ENCODE measurements at regions not wholly inside any gene's neighbourhood (a gene's known extent, or its start where the extent isn't known, plus 50 kb on each side); places are given as distances from the start of the nearest gene placed in this dataset.

DNA sequence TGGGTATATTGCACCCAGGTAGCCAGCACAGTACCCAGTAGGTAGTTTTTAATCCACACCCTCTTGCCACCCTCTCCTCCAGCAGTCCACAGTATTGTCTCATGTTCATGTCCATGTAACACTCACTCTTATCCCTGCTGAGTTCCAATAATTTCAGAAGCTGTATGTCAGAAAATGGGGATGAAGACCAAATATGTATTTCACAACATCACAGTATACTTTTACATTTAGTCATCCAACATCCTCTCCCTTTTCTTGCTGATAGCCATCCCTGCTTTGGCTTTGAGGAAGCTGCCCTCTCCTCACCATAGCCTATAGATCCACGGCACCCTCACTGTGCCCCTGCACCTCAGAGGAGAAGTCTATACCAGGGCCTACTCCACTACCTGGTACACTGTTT lies 126.0 kb upstream of the LDB2 start:
- no peaks in the 10 kb centered on the region for H3K27me3 ChIP-seq (ENCODE audit: insufficient read depth)
- Mint-ChIP-seq H3K27me3 (ENCODE audit: insufficient read depth, low read depth, poor library complexity) (no peaks in the 10 kb centered on the region), H3K36me3 (ENCODE audit: low read depth) (no peaks in the 10 kb centered on the region; the same call in 1 of the 3 replicates), H3K9me3 (no peaks in the 10 kb centered on the region; the same call in none of the 3 replicates), H3K27ac (no peak overlapping the region), H3K4me3 (no peak overlapping the region), H3K4me1 (peaks cover 13% of the 10 kb centered on the region)
- DNase-seq (ENCODE audit: low spot score), result no peak
- no peak overlapping the region for H3K4me3 ChIP-seq
- 0 out of 2 replicates have a peak overlapping the region, but pooled peaks have one; percentile 38 for H2AFZ ChIP-seq
- no peaks in the 10 kb centered on the region for H4K20me1 ChIP-seq (replicated peaks; ENCODE audit: insufficient read depth)
- peaks cover 20% of the 10 kb centered on the region for H3K9me2 ChIP-seq (ENCODE audit: insufficient read depth)
- no peaks in the 10 kb centered on the region for H3K36me3 ChIP-seq (ENCODE audit: insufficient read depth)
- no peak overlapping the region for H3K27ac ChIP-seq (ENCODE audit: low read depth)
- H3K4me1 ChIP-seq (ENCODE audit: insufficient read depth), result no peaks in the 10 kb centered on the region
- TF ChIP-seq NANOG (IDR thresholded peaks at IDR 0.05; ENCODE audit: borderline replicate concordance), result no peak
- TF ChIP-seq, protein P1, sequence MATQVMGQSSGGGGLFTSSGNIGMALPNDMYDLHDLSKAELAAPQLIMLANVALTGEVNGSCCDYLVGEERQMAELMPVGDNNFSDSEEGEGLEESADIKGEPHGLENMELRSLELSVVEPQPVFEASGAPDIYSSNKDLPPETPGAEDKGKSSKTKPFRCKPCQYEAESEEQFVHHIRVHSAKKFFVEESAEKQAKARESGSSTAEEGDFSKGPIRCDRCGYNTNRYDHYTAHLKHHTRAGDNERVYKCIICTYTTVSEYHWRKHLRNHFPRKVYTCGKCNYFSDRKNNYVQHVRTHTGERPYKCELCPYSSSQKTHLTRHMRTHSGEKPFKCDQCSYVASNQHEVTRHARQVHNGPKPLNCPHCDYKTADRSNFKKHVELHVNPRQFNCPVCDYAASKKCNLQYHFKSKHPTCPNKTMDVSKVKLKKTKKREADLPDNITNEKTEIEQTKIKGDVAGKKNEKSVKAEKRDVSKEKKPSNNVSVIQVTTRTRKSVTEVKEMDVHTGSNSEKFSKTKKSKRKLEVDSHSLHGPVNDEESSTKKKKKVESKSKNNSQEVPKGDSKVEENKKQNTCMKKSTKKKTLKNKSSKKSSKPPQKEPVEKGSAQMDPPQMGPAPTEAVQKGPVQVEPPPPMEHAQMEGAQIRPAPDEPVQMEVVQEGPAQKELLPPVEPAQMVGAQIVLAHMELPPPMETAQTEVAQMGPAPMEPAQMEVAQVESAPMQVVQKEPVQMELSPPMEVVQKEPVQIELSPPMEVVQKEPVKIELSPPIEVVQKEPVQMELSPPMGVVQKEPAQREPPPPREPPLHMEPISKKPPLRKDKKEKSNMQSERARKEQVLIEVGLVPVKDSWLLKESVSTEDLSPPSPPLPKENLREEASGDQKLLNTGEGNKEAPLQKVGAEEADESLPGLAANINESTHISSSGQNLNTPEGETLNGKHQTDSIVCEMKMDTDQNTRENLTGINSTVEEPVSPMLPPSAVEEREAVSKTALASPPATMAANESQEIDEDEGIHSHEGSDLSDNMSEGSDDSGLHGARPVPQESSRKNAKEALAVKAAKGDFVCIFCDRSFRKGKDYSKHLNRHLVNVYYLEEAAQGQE (IDR thresholded peaks at IDR 0.05; ENCODE audit: unreplicated experiment), result no peak
- TF ChIP-seq CREB1 (CRISPR knock-in tag; IDR thresholded peaks at IDR 0.05; ENCODE audit: low read depth), result no peak
- TF ChIP-seq ZNF331 (CRISPR knock-in tag; IDR thresholded peaks at IDR 0.05; ENCODE audit: low read depth), result no peak
- TF ChIP-seq EZH2 (IDR thresholded peaks at IDR 0.05; ENCODE audit: low read depth, unreplicated experiment), result no peak
- no peak for TF ChIP-seq JUNB (IDR thresholded peaks at IDR 0.05; ENCODE audit: unreplicated experiment)
- no peaks in the 10 kb centered on the region for H3K79me2 ChIP-seq (replicated peaks; ENCODE audit: insufficient read depth)
- no peak for ATAC-seq
- H3F3A ChIP-seq (replicated peaks; ENCODE audit: low read depth), result no peaks in the 10 kb centered on the region
- H3K4me2 ChIP-seq, result no peak overlapping the region

DNA sequence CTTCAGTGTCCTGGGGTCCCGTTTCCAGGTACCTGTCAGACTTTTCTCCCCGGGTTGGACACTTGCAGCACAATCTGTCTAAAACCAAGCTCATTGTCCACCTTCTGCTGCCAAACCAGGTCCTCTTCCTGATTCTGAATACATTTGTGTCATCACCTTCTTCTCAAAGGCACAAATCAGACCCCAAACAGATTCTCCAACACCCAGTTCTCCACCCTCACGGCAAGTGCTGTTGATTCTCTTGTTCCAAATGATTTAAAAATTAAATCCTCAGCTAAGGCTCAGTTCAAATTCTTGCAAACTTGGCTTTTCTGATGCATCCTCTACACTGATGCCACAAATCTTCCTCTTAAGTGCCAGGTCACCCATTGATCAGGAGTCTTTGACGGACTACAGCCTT lies 122.5 kb upstream of the LDB2 start:
- Histone ChIP-seq H3K9me2 (ENCODE audit: insufficient read depth) (no peaks in the 10 kb centered on the region), H4K20me1 (replicated peaks; ENCODE audit: insufficient read depth) (no peaks in the 10 kb centered on the region), H3K79me2 (replicated peaks; ENCODE audit: insufficient read depth) (no peaks in the 10 kb centered on the region), H3F3A (replicated peaks; ENCODE audit: low read depth) (no peaks in the 10 kb centered on the region), H3K36me3 (ENCODE audit: insufficient read depth) (no peaks in the 10 kb centered on the region), H3K27me3 (ENCODE audit: insufficient read depth) (no peaks in the 10 kb centered on the region), H3K4me1 (ENCODE audit: insufficient read depth) (peaks cover 12% of the 10 kb centered on the region; the same call in 1 of the 2 replicates), H3K27ac (ENCODE audit: low read depth) (no peak overlapping the region), H3K4me2 (no peak overlapping the region), H2AFZ (no peak overlapping the region), H3K4me3 (no peak overlapping the region)
- no peak for DNase-seq (ENCODE audit: low spot score)
- peaks cover 27% of the 10 kb centered on the region for H3K4me1 Mint-ChIP-seq
- no peak for ATAC-seq
- no peak overlapping the region for H3K4me3 Mint-ChIP-seq
- no peaks in the 10 kb centered on the region; the same call in 2 of the 3 replicates for H3K36me3 Mint-ChIP-seq (ENCODE audit: low read depth)
- H3K9me3 Mint-ChIP-seq, result no peaks in the 10 kb centered on the region; the same call in 1 of the 3 replicates
- no peak overlapping the region for H3K27ac Mint-ChIP-seq
- H3K27me3 Mint-ChIP-seq (ENCODE audit: insufficient read depth, low read depth, poor library complexity), result no peaks in the 10 kb centered on the region
- no peak for TF ChIP-seq CREB1 (CRISPR knock-in tag; IDR thresholded peaks at IDR 0.05; ENCODE audit: low read depth)
- TF ChIP-seq, protein P2, sequence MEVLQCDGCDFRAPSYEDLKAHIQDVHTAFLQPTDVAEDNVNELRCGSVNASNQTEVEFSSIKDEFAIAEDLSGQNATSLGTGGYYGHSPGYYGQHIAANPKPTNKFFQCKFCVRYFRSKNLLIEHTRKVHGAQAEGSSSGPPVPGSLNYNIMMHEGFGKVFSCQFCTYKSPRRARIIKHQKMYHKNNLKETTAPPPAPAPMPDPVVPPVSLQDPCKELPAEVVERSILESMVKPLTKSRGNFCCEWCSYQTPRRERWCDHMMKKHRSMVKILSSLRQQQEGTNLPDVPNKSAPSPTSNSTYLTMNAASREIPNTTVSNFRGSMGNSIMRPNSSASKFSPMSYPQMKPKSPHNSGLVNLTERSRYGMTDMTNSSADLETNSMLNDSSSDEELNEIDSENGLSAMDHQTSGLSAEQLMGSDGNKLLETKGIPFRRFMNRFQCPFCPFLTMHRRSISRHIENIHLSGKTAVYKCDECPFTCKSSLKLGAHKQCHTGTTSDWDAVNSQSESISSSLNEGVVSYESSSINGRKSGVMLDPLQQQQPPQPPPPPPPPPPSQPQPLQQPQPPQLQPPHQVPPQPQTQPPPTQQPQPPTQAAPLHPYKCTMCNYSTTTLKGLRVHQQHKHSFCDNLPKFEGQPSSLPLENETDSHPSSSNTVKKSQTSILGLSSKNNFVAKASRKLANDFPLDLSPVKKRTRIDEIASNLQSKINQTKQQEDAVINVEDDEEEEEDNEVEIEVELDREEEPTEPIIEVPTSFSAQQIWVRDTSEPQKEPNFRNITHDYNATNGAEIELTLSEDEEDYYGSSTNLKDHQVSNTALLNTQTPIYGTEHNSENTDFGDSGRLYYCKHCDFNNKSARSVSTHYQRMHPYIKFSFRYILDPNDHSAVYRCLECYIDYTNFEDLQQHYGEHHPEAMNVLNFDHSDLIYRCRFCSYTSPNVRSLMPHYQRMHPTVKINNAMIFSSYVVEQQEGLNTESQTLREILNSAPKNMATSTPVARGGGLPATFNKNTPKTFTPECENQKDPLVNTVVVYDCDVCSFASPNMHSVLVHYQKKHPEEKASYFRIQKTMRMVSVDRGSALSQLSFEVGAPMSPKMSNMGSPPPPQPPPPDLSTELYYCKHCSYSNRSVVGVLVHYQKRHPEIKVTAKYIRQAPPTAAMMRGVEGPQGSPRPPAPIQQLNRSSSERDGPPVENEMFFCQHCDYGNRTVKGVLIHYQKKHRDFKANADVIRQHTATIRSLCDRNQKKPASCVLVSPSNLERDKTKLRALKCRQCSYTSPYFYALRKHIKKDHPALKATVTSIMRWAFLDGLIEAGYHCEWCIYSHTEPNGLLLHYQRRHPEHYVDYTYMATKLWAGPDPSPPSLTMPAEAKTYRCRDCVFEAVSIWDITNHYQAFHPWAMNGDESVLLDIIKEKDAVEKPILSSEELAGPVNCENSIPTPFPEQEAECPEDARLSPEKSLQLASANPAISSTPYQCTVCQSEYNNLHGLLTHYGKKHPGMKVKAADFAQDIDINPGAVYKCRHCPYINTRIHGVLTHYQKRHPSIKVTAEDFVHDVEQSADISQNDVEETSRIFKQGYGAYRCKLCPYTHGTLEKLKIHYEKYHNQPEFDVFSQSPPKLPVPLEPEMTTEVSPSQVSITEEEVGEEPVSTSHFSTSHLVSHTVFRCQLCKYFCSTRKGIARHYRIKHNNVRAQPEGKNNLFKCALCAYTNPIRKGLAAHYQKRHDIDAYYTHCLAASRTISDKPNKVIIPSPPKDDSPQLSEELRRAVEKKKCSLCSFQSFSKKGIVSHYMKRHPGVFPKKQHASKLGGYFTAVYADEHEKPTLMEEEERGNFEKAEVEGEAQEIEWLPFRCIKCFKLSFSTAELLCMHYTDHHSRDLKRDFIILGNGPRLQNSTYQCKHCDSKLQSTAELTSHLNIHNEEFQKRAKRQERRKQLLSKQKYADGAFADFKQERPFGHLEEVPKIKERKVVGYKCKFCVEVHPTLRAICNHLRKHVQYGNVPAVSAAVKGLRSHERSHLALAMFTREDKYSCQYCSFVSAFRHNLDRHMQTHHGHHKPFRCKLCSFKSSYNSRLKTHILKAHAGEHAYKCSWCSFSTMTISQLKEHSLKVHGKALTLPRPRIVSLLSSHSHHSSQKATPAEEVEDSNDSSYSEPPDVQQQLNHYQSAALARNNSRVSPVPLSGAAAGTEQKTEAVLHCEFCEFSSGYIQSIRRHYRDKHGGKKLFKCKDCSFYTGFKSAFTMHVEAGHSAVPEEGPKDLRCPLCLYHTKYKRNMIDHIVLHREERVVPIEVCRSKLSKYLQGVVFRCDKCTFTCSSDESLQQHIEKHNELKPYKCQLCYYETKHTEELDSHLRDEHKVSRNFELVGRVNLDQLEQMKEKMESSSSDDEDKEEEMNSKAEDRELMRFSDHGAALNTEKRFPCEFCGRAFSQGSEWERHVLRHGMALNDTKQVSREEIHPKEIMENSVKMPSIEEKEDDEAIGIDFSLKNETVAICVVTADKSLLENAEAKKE (CRISPR knock-in tag; IDR thresholded peaks at IDR 0.05), result no peak
- no peak for TF ChIP-seq NANOG (IDR thresholded peaks at IDR 0.05; ENCODE audit: borderline replicate concordance)
- TF ChIP-seq EZH2 (IDR thresholded peaks at IDR 0.05; ENCODE audit: low read depth, unreplicated experiment), result no peak
- TF ChIP-seq, protein P3, sequence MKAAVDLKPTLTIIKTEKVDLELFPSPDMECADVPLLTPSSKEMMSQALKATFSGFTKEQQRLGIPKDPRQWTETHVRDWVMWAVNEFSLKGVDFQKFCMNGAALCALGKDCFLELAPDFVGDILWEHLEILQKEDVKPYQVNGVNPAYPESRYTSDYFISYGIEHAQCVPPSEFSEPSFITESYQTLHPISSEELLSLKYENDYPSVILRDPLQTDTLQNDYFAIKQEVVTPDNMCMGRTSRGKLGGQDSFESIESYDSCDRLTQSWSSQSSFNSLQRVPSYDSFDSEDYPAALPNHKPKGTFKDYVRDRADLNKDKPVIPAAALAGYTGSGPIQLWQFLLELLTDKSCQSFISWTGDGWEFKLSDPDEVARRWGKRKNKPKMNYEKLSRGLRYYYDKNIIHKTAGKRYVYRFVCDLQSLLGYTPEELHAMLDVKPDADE (IDR thresholded peaks at IDR 0.05), result no peak
- no peak for TF ChIP-seq JUNB (IDR thresholded peaks at IDR 0.05; ENCODE audit: unreplicated experiment)
- TF ChIP-seq ZNF114 (CRISPR knock-in tag; IDR thresholded peaks at IDR 0.05), result no peak

Data from GM23338 (cell line).